Cardiac fibroblast (primary cell): ENCODE measurements at regions not wholly inside any gene's neighbourhood (a gene's known extent, or its start where the extent isn't known, plus 50 kb on each side); places are given as distances from the start of the nearest gene placed in this dataset.

Source experiments
- DNase-seq, 2 donors: peaks; one replicate each; pipeline versions ENCODE4 v3.0.0 to v3.0.0-alpha.2; 2010; ENCODE audit warnings: low read depth in 2 of 2
- H3K4me3 ChIP-seq, 2 donors: replicated peaks in 1 of 2; 1 replicate in 1 of 2; 2 replicates in 1 of 2; pipeline ENCODE4 v1.5.1; 2011; ENCODE audit warnings: low read depth in 2 of 2, low read length in 2 of 2, mild to moderate bottlenecking in 2 of 2, moderate library complexity in 1 of 2
- TF ChIP-seq, protein P1 (sequence below): IDR thresholded peaks from one replicate; pipeline ENCODE4 v1.5.1; 2011; ENCODE audit warnings: low read depth, mild to moderate bottlenecking, low read length, inconsistent platforms

- no peak overlapping the region for H3K4me3 ChIP-seq
- TF ChIP-seq, protein P1, sequence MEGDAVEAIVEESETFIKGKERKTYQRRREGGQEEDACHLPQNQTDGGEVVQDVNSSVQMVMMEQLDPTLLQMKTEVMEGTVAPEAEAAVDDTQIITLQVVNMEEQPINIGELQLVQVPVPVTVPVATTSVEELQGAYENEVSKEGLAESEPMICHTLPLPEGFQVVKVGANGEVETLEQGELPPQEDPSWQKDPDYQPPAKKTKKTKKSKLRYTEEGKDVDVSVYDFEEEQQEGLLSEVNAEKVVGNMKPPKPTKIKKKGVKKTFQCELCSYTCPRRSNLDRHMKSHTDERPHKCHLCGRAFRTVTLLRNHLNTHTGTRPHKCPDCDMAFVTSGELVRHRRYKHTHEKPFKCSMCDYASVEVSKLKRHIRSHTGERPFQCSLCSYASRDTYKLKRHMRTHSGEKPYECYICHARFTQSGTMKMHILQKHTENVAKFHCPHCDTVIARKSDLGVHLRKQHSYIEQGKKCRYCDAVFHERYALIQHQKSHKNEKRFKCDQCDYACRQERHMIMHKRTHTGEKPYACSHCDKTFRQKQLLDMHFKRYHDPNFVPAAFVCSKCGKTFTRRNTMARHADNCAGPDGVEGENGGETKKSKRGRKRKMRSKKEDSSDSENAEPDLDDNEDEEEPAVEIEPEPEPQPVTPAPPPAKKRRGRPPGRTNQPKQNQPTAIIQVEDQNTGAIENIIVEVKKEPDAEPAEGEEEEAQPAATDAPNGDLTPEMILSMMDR: no peak
- DNase-seq: no peak
These were observed 217.4 kb upstream of the GMDS start for GRCh38 chr6:2462831-2463230.

- no peak overlapping the region for H3K4me3 ChIP-seq
- DNase-seq: no peak
- TF ChIP-seq, protein P1: no peak
These were observed 214.9 kb upstream of the GMDS start for GRCh38 chr6:2460216-2460745.

DNA sequence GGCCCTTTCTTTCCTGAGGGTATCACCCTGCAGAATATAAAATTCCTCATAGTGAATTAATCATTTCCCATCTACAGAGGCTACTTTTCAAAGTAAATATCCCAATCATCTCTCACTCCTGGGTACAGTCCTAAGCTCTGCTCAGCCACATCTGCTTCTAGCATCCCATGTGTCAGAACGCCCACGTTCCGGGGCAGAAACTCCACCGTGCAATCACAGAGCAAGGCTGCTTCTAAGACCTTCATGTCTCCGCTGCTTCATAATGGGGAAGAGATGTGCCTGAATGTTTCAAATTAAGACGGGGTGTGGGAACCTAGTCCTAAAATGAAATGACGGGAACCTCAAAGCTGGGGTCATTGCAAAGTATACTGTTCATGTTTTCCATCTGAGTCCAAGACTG lies 208.8 kb upstream of the GMDS start:
- TF ChIP-seq, protein P1: no peak
- no peak overlapping the region for H3K4me3 ChIP-seq
- no peak for DNase-seq

GRCh38 chr6:2450546-2450945 lies 205.1 kb upstream of the GMDS start:
- peak in 1 of 2 donors; percentile 10 for DNase-seq
- TF ChIP-seq, protein P1: no peak
- H3K4me3 ChIP-seq: no peak overlapping the region

GRCh38 chr6:2449572-2449940 lies 204.2 kb upstream of the GMDS start:
- TF ChIP-seq, protein P1: no peak
- no peak overlapping the region for H3K4me3 ChIP-seq
- no peak for DNase-seq

GRCh38 chr6:2448826-2449571 lies 203.6 kb upstream of the GMDS start:
- DNase-seq: peak; percentile 83 to 86
- TF ChIP-seq, protein P1: peak; percentile 75
- H3K4me3 ChIP-seq: peak overlapping the region in 1 of 2 donors; percentile 25
